Spinal cord (tissue), 9 donors: ENCODE measurements at regions not wholly inside any gene's neighbourhood (a gene's known extent, or its start where the extent isn't known, plus 50 kb on each side); places are given as distances from the start of the nearest gene placed in this dataset.
A peak's percentile ranks its signal among the peaks of the same experiment; 100 is the strongest.
"Not testable (repeated sequence)": the region's sequence is repeated elsewhere in the genome, so short reads cannot be mapped to it uniquely, and the experiment has no call there.

Experiments
- DNase-seq, 6 donors: peaks; one replicate each; pipeline versions ENCODE4 v3.0.0 to v3.0.0-alpha.2; 2013 to 2015; ENCODE audit warnings: low spot score in 6 of 6, low read depth in 4 of 6
- H3K27ac ChIP-seq: one replicate; pipeline ENCODE4 v1.5.1; 2013; ENCODE audit warnings: low read depth, low read length, control low read depth
- H3K27me3 ChIP-seq: one replicate; pipeline ENCODE4 v1.6.1; 2013; ENCODE audit warnings: low read length; ENCODE audit not compliant: control insufficient read depth, insufficient read depth
- H3K36me3 ChIP-seq: one replicate; pipeline ENCODE4 v1.6.1; 2013; ENCODE audit warnings: low read length; ENCODE audit not compliant: control insufficient read depth, insufficient read depth
- H3K4me1 ChIP-seq: one replicate; pipeline ENCODE4 v1.6.1; 2013; ENCODE audit warnings: low read length; ENCODE audit not compliant: control insufficient read depth, insufficient read depth
- H3K4me3 ChIP-seq: one replicate; pipeline ENCODE4 v1.5.1; 2013; ENCODE audit warnings: low read depth, low read length, control low read depth
- H3K9me3 ChIP-seq: one replicate; pipeline ENCODE4 v1.6.1; 2013; ENCODE audit warnings: low read length; ENCODE audit not compliant: control insufficient read depth, insufficient read depth
- WGBS: methylation state at CpG from one replicate; pipeline ENCODE4 v1.1.5; 2013; ENCODE audit warnings: missing lambda C conversion rate; ENCODE audit not compliant: insufficient coverage; 5-methylcytosine and 5-hydroxymethylcytosine counted together
- donor health status: healthy.

- Histone ChIP-seq H3K4me1 (no peaks in the 10 kb centered on the region), H3K36me3 (no peaks in the 10 kb centered on the region), H3K27ac (no peak overlapping the region), H3K27me3 (no peaks in the 10 kb centered on the region), H3K4me3 (no peak overlapping the region), H3K9me3 (no peaks in the 10 kb centered on the region)
- DNase-seq, result no peak
- WGBS, result no CpG with 5 or more reads among the region's 1 CpG
These were observed 324.1 kb upstream of the CADM2 start for GRCh38 chr3:84634668-84635067.

GRCh38 chr3:84637272-84637671 is 321.5 kb upstream of the CADM2 start:
- no peaks in the 10 kb centered on the region for H3K9me3 ChIP-seq
- DNase-seq, result no peak
- WGBS, result 94% methylated on average over 2 of the region's 3 CpGs

GRCh38 chr3:84666468-84666867 is 292.3 kb upstream of the CADM2 start:
- H3K36me3 ChIP-seq, result no peaks in the 10 kb centered on the region
- no peaks in the 10 kb centered on the region for H3K27me3 ChIP-seq
- H3K4me1 ChIP-seq, result no peaks in the 10 kb centered on the region
- H3K9me3 ChIP-seq, result no peaks in the 10 kb centered on the region
- no peak overlapping the region for H3K4me3 ChIP-seq
- no peak for DNase-seq
- H3K27ac ChIP-seq, result no peak overlapping the region

More at GRCh38 chr3:84637272-84637671, 321.5 kb upstream of the CADM2 start:
- Histone ChIP-seq H3K36me3 (no peaks in the 10 kb centered on the region), H3K4me3 (no peak overlapping the region), H3K27ac (no peak overlapping the region), H3K27me3 (no peaks in the 10 kb centered on the region), H3K4me1 (no peaks in the 10 kb centered on the region)

GRCh38 chr3:84679211-84679610 is 279.6 kb upstream of the CADM2 start:
- no peak for DNase-seq
- H3K4me3 ChIP-seq, result no peak overlapping the region

GRCh38 chr3:84680700-84681099 is 278.1 kb upstream of the CADM2 start:
- peak in 1 of 6 donors; percentile 20 for DNase-seq
- Histone ChIP-seq H3K27me3 (no peaks in the 10 kb centered on the region), H3K4me3 (no peak overlapping the region), H3K9me3 (no peaks in the 10 kb centered on the region), H3K36me3 (no peaks in the 10 kb centered on the region), H3K4me1 (no peaks in the 10 kb centered on the region), H3K27ac (no peak overlapping the region)

More at GRCh38 chr3:84679211-84679610, 279.6 kb upstream of the CADM2 start:
- Histone ChIP-seq H3K9me3 (no peaks in the 10 kb centered on the region), H3K27me3 (no peaks in the 10 kb centered on the region), H3K36me3 (no peaks in the 10 kb centered on the region), H3K4me1 (no peaks in the 10 kb centered on the region), H3K27ac (no peak overlapping the region)

GRCh38 chr3:84683493-84683892 is 275.3 kb upstream of the CADM2 start:
- Histone ChIP-seq H3K9me3 (no peaks in the 10 kb centered on the region), H3K36me3 (no peaks in the 10 kb centered on the region)
- DNase-seq, result peak in 2 of 6 donors; percentile 8 to 10

GRCh38 chr3:84685467-84685866 is 273.3 kb upstream of the CADM2 start:
- no peaks in the 10 kb centered on the region for H3K4me1 ChIP-seq
- H3K4me3 ChIP-seq, result no peak overlapping the region
- H3K36me3 ChIP-seq, result no peaks in the 10 kb centered on the region
- no peak for DNase-seq
- no CpG with 5 or more reads among the region's 3 CpGs for WGBS
- no peak overlapping the region for H3K27ac ChIP-seq
- no peaks in the 10 kb centered on the region for H3K27me3 ChIP-seq
- no peaks in the 10 kb centered on the region for H3K9me3 ChIP-seq

More at GRCh38 chr3:84683493-84683892, 275.3 kb upstream of the CADM2 start:
- Histone ChIP-seq H3K27ac (no peak overlapping the region), H3K4me3 (no peak overlapping the region), H3K27me3 (no peaks in the 10 kb centered on the region), H3K4me1 (no peaks in the 10 kb centered on the region)
- WGBS, result no CpG with 5 or more reads among the region's 2 CpGs

- Histone ChIP-seq H3K4me3 (no peak overlapping the region), H3K4me1 (no peaks in the 10 kb centered on the region), H3K36me3 (no peaks in the 10 kb centered on the region), H3K27me3 (no peaks in the 10 kb centered on the region), H3K27ac (no peak overlapping the region), H3K9me3 (no peaks in the 10 kb centered on the region)
- 90% methylated on average over 2 of the region's 2 CpGs for WGBS
- no peak for DNase-seq
These were observed 266.5 kb upstream of the CADM2 start for GRCh38 chr3:84692261-84692660.

GRCh38 chr3:84710288-84710687 is 248.5 kb upstream of the CADM2 start:
- not testable (repeated sequence) for H3K36me3 ChIP-seq, H3K4me1 ChIP-seq, H3K9me3 ChIP-seq, H3K27ac ChIP-seq, H3K27me3 ChIP-seq, DNase-seq, H3K4me3 ChIP-seq
- no CpG with 5 or more reads among the region's 1 CpG for WGBS

- no peak overlapping the region for H3K4me3 ChIP-seq
- DNase-seq, result no peak
- H3K4me1 ChIP-seq, result no peaks in the 10 kb centered on the region
- WGBS, result no CpG with 5 or more reads among the region's 3 CpGs
- H3K36me3 ChIP-seq, result no peaks in the 10 kb centered on the region
- H3K9me3 ChIP-seq, result no peaks in the 10 kb centered on the region
- no peak overlapping the region for H3K27ac ChIP-seq
- no peaks in the 10 kb centered on the region for H3K27me3 ChIP-seq
These were observed 240.9 kb upstream of the CADM2 start for GRCh38 chr3:84717894-84718293.
